Muscle layer of colon (tissue), 2 donors: ENCODE measurements at regions not wholly inside any gene's neighbourhood (a gene's known extent, or its start where the extent isn't known, plus 50 kb on each side); places are given as distances from the start of the nearest gene placed in this dataset.
"Not testable (repeated sequence)": the region's sequence is repeated elsewhere in the genome, so short reads cannot be mapped to it uniquely, and the experiment has no call there.

Experiments used
- H3K27ac ChIP-seq: one replicate; pipeline ENCODE4 v1.7.0; 2013; ENCODE audit warnings: low read depth, mild to moderate bottlenecking, low read length, moderate library complexity
- H3K27me3 ChIP-seq, 2 donors: one replicate each; pipeline ENCODE4 v1.7.0; 2013; ENCODE audit warnings: low read length in 2 of 2, mild to moderate bottlenecking in 2 of 2; ENCODE audit not compliant: insufficient read depth in 2 of 2, control insufficient read depth in 1 of 2
- H3K36me3 ChIP-seq: one replicate; pipeline ENCODE4 v1.7.0; 2013; ENCODE audit warnings: mild to moderate bottlenecking, low read length; ENCODE audit not compliant: insufficient read depth
- H3K4me1 ChIP-seq: one replicate; pipeline ENCODE4 v1.7.0; 2013; ENCODE audit warnings: mild to moderate bottlenecking, low read length; ENCODE audit not compliant: insufficient read depth
- H3K4me3 ChIP-seq, 2 donors: one replicate each; pipeline ENCODE4 v1.7.0; 2013; ENCODE audit warnings: low read length in 2 of 2, low read depth in 1 of 2, mild to moderate bottlenecking in 1 of 2, moderate library complexity in 1 of 2
- H3K9ac ChIP-seq: one replicate; pipeline ENCODE4 v1.7.0; 2013; ENCODE audit warnings: low read length
- H3K9me3 ChIP-seq: one replicate; pipeline ENCODE4 v1.7.0; 2013; ENCODE audit warnings: mild to moderate bottlenecking, low read length
- donor health status: abdominal sarcoma.
- donor health status: Adenocarcinoma of cecum.

DNA sequence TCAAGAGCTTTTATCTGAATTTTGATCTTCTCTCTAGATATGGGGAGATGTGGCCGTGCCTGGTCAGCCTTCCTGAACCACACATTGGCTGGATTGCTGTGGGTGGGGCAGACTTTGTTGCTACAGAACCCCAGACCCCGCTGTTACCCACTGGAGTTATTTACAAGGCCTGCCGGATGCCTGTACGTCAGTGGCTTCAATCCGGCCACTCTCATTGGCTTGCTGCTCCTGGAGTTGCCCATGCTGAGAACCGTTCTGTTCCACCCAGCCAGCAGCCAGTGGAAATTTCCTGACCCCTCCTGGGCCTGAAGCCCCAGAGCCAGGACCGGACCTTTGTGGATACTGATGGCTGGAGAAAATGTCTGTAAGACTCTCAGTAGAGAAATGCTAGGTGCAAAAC is 101.9 kb downstream of the TFAP2C start:
- Histone ChIP-seq H3K4me1 (peaks cover 10% of the 10 kb centered on the region), H3K27me3 (no peaks in the 10 kb centered on the region), H3K9me3 (no peaks in the 10 kb centered on the region), H3K27ac (no peak overlapping the region), H3K9ac (no peak overlapping the region), H3K36me3 (no peaks in the 10 kb centered on the region), H3K4me3 (no peak overlapping the region)

DNA sequence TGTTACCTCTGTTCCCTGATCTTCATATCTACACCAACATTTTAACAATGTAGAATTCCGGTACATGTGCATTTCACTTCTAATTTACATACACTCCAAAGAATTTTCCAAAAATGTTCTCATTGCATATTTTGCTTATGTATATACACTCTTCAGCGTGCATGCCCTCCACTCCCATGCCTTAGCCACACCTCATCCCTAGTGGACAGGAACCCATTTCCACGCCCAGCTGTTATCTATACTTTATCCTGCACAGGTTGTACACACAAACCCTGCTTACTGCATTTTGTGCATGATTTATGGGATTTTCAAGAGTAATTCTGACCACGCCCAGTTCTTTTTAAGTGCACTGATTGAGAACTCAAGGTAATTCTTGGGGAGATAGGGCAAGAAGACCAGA is 102.4 kb downstream of the TFAP2C start:
- H3K4me3 ChIP-seq: no peak overlapping the region
- no peaks in the 10 kb centered on the region for H3K9me3 ChIP-seq
- no peak overlapping the region for H3K9ac ChIP-seq
- no peaks in the 10 kb centered on the region for H3K27me3 ChIP-seq
- no peaks in the 10 kb centered on the region for H3K36me3 ChIP-seq
- H3K4me1 ChIP-seq: peaks cover 10% of the 10 kb centered on the region
- H3K27ac ChIP-seq: no peak overlapping the region

DNA sequence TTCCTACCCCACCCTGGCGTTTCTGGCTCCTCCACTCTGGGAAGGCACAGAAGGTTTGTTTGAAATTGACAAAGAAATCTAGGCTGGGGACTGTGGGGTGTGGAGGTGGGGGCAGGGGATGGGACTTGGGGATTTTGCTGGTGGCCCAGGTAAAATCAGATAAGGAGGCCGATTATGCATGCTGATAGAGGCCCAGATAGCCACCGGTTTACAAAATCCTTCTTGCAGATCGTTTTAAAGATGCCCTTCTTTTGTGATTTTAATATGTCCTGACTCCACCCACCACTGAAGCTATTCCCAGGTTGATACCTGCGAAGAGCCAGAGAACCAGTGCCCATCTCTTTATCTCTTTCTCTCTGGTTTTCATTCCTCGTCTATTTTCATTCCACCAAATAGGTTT is 104.9 kb downstream of the TFAP2C start:
- Histone ChIP-seq H3K27me3 (no peaks in the 10 kb centered on the region), H3K9me3 (no peaks in the 10 kb centered on the region), H3K27ac (no peak overlapping the region), H3K9ac (no peak overlapping the region), H3K4me3 (no peak overlapping the region), H3K4me1 (peaks cover 10% of the 10 kb centered on the region), H3K36me3 (no peaks in the 10 kb centered on the region)

GRCh38 chr20:56735084-56735642 is 106.1 kb downstream of the TFAP2C start:
- Histone ChIP-seq H3K4me3 (peak overlapping the region in 1 of 2 donors; percentile 23), H3K36me3 (no peaks in the 10 kb centered on the region), H3K4me1 (peaks cover 10% of the 10 kb centered on the region), H3K9me3 (no peaks in the 10 kb centered on the region), H3K27ac (peak overlapping the region; percentile 44), H3K27me3 (no peaks in the 10 kb centered on the region), H3K9ac (no peak overlapping the region)

DNA sequence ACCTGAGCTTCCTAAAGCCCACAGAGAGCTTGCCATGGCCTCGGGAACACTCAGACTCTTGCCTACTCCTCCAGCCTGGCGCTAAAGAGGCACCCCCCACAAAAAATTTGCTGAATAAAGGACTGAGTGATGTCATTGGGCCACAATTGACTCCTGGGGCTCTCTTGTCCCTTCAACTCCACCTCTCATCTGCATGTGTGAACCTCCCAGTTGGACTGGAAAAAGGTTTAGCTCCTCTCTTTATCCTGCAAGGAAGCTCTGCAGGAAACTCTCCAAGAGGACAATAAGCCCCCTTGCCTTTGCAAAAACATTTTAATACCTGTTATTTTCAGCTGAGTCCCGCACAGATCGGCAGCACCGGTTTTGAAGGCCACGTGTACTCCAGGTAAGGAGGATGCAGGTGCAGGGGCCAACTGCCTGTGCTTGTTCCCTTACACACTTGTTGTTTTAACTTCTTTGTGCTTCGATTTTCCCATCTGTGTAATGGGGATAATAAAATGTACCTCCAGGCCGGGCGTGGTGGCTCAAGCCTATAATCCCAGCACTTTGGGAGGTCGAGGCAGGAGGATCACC is 107.3 kb downstream of the TFAP2C start:
- Histone ChIP-seq H3K9me3 (no peaks in the 10 kb centered on the region), H3K4me3 (no peak overlapping the region), H3K27me3 (no peaks in the 10 kb centered on the region), H3K36me3 (no peaks in the 10 kb centered on the region), H3K9ac (no peak overlapping the region), H3K4me1 (peaks cover 10% of the 10 kb centered on the region), H3K27ac (no peak overlapping the region)

- H3K9me3 ChIP-seq, H3K4me1 ChIP-seq, H3K9ac ChIP-seq, H3K36me3 ChIP-seq, H3K27ac ChIP-seq, H3K27me3 ChIP-seq, H3K4me3 ChIP-seq: not testable (repeated sequence)
These were observed 115.3 kb downstream of the TFAP2C start for GRCh38 chr20:56744325-56744821.

DNA sequence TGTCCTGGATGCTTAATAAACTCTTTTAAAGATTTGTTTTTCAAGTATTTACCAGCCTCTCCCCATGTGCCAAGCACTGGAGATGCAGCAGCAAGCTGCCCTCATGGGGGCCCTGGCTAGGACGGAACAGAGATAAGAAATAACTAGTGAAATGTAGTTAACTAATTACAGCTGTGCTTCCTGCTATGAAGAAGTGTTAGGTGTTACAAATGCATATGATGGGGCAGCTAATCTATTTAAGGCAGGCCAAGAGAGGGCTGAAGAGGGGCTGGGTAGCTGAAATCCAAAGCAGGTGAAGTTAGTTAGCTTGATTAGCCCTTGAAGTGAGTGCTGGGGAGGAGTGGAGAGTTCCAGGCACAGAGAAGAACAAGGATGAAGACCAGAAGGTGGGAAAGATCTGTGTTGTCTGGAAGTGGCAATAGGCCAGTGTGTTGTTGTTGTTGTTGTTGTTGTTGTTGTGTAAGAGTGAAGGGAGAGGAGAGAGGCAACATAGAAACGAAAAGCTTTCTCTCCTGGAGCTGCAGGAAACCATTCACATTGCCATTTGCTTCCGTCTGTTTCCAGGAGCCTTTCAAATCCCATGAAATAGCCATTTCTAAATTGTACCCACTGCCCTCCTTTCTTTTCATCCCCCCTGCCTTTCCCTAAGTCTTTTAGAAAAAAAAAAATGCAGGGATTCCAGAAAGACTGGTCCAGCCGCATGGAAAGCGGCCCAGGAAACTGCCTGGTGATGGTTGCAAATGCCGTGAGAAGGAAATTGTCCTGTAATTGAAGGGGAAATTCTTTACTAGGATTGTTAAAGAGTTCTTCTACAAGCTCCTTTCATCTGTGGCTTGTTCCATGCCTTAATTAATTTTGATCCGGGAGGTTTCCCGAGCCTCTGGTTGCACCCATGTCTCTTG is 119.6 kb downstream of the TFAP2C start:
- no peak overlapping the region for H3K9ac ChIP-seq
- H3K36me3 ChIP-seq: no peaks in the 10 kb centered on the region
- no peak overlapping the region for H3K27ac ChIP-seq
- H3K4me1 ChIP-seq: no peaks in the 10 kb centered on the region
- H3K4me3 ChIP-seq: no peak overlapping the region
- H3K9me3 ChIP-seq: no peaks in the 10 kb centered on the region
- H3K27me3 ChIP-seq: peaks cover 0 to 9% of the 10 kb centered on the region in 2 donors

- Histone ChIP-seq H3K9me3 (no peaks in the 10 kb centered on the region), H3K4me3 (no peak overlapping the region), H3K36me3 (no peaks in the 10 kb centered on the region), H3K4me1 (no peaks in the 10 kb centered on the region), H3K27me3 (peaks cover 0 to 9% of the 10 kb centered on the region in 2 donors), H3K9ac (no peak overlapping the region), H3K27ac (no peak overlapping the region)
These were observed 121.3 kb downstream of the TFAP2C start for GRCh38 chr20:56750430-56750829.

DNA sequence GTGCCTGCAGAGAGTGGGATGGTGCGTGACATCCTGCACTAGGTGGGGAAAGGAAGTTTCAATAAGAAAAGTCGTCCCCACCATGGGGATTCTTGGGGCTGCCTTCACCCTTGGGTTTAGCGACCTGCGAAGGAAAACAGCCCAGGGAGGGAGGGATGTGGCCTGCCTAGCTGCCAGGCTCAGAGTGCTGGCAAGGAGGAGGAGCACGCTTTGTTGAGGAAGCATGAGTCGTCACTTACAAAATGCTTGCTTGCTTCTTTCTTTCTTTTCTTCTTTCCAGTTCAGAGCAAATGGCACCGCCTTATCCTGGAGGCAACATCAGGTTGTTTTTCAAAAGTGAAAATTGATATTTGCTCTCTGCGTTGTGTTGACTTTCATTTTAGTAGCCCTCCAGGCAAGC is 123.2 kb downstream of the TFAP2C start:
- H3K4me1 ChIP-seq: no peaks in the 10 kb centered on the region
- no peak overlapping the region for H3K27ac ChIP-seq
- H3K36me3 ChIP-seq: no peaks in the 10 kb centered on the region
- H3K9ac ChIP-seq: no peak overlapping the region
- H3K4me3 ChIP-seq: no peak overlapping the region
- H3K9me3 ChIP-seq: no peaks in the 10 kb centered on the region
- peaks cover 0 to 9% of the 10 kb centered on the region in 2 donors for H3K27me3 ChIP-seq

DNA sequence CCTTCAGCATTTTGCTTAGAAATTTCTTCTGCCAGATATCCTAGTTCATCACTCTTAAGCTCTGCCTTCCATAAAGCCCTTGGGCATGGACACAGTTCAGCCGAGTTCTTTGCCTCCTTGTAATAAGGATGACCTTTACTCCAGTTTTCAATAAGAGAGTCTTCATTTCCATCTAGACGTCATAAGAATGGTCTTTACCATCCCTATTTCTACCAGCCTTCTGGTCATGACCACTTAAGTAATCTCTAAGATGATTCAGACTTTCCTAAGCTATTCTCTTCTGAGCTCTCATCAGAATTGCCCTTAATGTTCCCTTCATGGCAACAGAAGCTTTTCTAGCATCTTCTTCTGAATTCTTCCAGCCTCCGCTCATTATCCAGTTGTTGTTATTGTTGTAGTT is 126.1 kb downstream of the TFAP2C start:
- no peak overlapping the region for H3K27ac ChIP-seq
- no peaks in the 10 kb centered on the region for H3K9me3 ChIP-seq
- H3K9ac ChIP-seq: no peak overlapping the region
- H3K36me3 ChIP-seq: no peaks in the 10 kb centered on the region
- peaks cover 0 to 5% of the 10 kb centered on the region in 2 donors for H3K27me3 ChIP-seq
- no peaks in the 10 kb centered on the region for H3K4me1 ChIP-seq
- H3K4me3 ChIP-seq: no peak overlapping the region

DNA sequence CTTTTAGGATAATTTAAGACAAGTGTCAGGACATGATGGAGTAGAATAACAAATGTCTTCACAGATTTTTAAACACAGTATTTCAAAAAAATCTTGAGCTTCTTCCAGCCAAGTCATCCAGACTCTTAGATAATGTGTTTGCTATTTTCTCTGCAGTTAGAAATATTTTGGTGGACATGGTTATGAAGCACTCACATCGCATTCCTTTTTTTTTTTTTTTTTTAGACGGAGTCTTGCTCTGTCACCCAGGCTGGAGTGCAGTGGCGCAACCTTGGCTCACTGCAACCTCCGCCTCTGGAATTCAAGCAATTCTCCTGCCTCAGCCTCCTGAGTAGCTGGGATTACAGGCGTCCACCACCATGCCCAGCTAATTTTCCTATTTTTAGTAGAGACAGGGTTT is 127.6 kb downstream of the TFAP2C start:
- H3K4me3 ChIP-seq, H3K9me3 ChIP-seq, H3K27ac ChIP-seq, H3K4me1 ChIP-seq, H3K36me3 ChIP-seq, H3K9ac ChIP-seq, H3K27me3 ChIP-seq: not testable (repeated sequence)
